SK-N-SH (cell line): ENCODE measurements at regions not wholly inside any gene's neighbourhood (a gene's known extent, or its start where the extent isn't known, plus 50 kb on each side); places are given as distances from the start of the nearest gene placed in this dataset.

Source experiments
- CTCF ChIA-PET: fragments of 300-600, 350-600 bp; formaldehyde crosslinking; extraction: SDS; loops from one replicate; lab custom pipeline; 2021; lab: Yijun Ruan, JAX
- POLR2A ChIA-PET: fragments of 350-600 bp; sonication (Branson Sonifier 250); formaldehyde crosslinking; extraction: SDS; loops from one replicate; lab custom pipeline; 2020; ENCODE audit warnings: antibody characterized with exemption, inconsistent platforms; lab: Yijun Ruan, JAX
- DNase-seq: peaks from one replicate; pipeline ENCODE4 v3.0.0; 2012
- H2AFZ ChIP-seq: fragments of 200-600 bp; sonication (generic); 2 replicates; pipeline ENCODE4 v1.8.1; 2016; ENCODE audit warnings: antibody characterized with exemption, mild to moderate bottlenecking, low read depth
- H3F3A ChIP-seq: fragments of 200-600 bp; sonication (generic); replicated peaks from 2 replicates; pipeline ENCODE3; 2016; ENCODE audit warnings: antibody characterized with exemption, mild to moderate bottlenecking; ENCODE audit not compliant: insufficient read depth
- H3K27ac ChIP-seq, 2 experiments: fragments of 200-500 bp in 1 of 2; fragments of 200-600 bp in 1 of 2; sonication (Bioruptor generic) in 1 of 2; sonication (generic), shearing (Covaris generic) in 1 of 2; 2 replicates each; pipeline versions ENCODE4 v1.5.1 to v1.6.1; 2014 to 2016; ENCODE audit warnings: low read depth in 2 of 2, inconsistent platforms in 1 of 2, low read length in 1 of 2, mild to moderate bottlenecking in 1 of 2, mixed read lengths in 1 of 2
- H3K27me3 ChIP-seq: fragments of 200-600 bp; sonication (generic), shearing (Covaris generic); 2 replicates; pipeline ENCODE4 v1.6.1; 2016; ENCODE audit warnings: mixed run types; ENCODE audit not compliant: insufficient read depth
- H3K36me3 ChIP-seq, 2 experiments: fragments of 200-500 bp in 1 of 2; fragments of 200-600 bp in 1 of 2; sonication (Bioruptor generic) in 1 of 2; sonication (generic) in 1 of 2; replicated peaks in 1 of 2; 2 replicates each; pipeline versions ENCODE3 to v1.5.1; 2014 to 2016; ENCODE audit warnings: low read length in 1 of 2, mild to moderate bottlenecking in 1 of 2; ENCODE audit not compliant: insufficient read depth in 2 of 2, control insufficient read depth in 1 of 2
- H3K4me1 ChIP-seq, 2 experiments: fragments of 200-500 bp in 1 of 2; fragments of 200-600 bp in 1 of 2; sonication (Bioruptor generic) in 1 of 2; sonication (generic), shearing (Covaris generic) in 1 of 2; 2 replicates each; pipeline versions ENCODE4 v1.5.1 to v1.6.1; 2014 to 2016; ENCODE audit warnings: low read depth in 1 of 2, low read length in 1 of 2, mixed run types in 1 of 2; ENCODE audit not compliant: insufficient read depth in 2 of 2, control insufficient read depth in 1 of 2
- H3K4me2 ChIP-seq: fragments of 200-600 bp; sonication (generic), shearing (Covaris generic); 2 replicates; pipeline ENCODE4 v1.6.1; 2017; ENCODE audit warnings: mixed run types
- H3K4me3 ChIP-seq, 2 experiments: fragments of 200-500 bp in 1 of 2; fragments of 200-600 bp in 1 of 2; sonication (Bioruptor generic) in 1 of 2; sonication (generic), shearing (Covaris generic) in 1 of 2; 2 replicates each; pipeline versions ENCODE4 v1.5.1 to v1.8.1; 2014 to 2016; ENCODE audit warnings: low read depth in 2 of 2, inconsistent platforms in 1 of 2, low read length in 1 of 2, mild to moderate bottlenecking in 1 of 2, mixed read lengths in 1 of 2, moderate library complexity in 1 of 2
- H3K79me2 ChIP-seq: fragments of 200-600 bp; sonication (generic); 2 replicates; pipeline ENCODE4 v1.8.1; 2017; ENCODE audit warnings: mild to moderate bottlenecking; ENCODE audit not compliant: insufficient read depth
- H3K9ac ChIP-seq: fragments of 200-600 bp; sonication (generic); 2 replicates; pipeline ENCODE4 v1.6.1; 2017; ENCODE audit warnings: mixed run types
- H3K9me2 ChIP-seq: fragments of 200-600 bp; sonication (generic); 2 replicates; pipeline ENCODE4 v1.6.1; 2017; ENCODE audit warnings: mixed run types
- H3K9me3 ChIP-seq: fragments of 200-600 bp; sonication (generic); 2 replicates; pipeline ENCODE4 v1.6.1; 2017; ENCODE audit warnings: mixed run types, mild to moderate bottlenecking, moderate library complexity
- H4K20me1 ChIP-seq: fragments of 200-600 bp; sonication (generic); 2 replicates; pipeline ENCODE4 v1.6.1; 2017; ENCODE audit warnings: mild to moderate bottlenecking, mixed run types; ENCODE audit not compliant: insufficient read depth
- CHD2 ChIP-seq: fragments of 150-350 bp; IDR thresholded peaks from 2 replicates; pipeline ENCODE4 v1.6.1; 2018; ENCODE audit warnings: low read length; ENCODE audit not compliant: partially characterized antibody
- ELF1 ChIP-seq: IDR thresholded peaks from 2 replicates; pipeline ENCODE4 v1.4.0; 2012
- EP300 ChIP-seq, 2 experiments: IDR thresholded peaks; 2 replicates each; pipeline versions ENCODE4 v1.4.0 to v1.6.1; 2012; ENCODE audit warnings: borderline replicate concordance in 1 of 2, low read depth in 1 of 2, low read length in 1 of 2
- EZH2phosphoT487 ChIP-seq: fragments of 200-600 bp; sonication (generic); IDR thresholded peaks from 2 replicates; pipeline ENCODE4 v1.6.1; 2017; ENCODE audit warnings: low read depth, mixed run types, mild to moderate bottlenecking, antibody characterized with exemption, moderate library complexity, borderline replicate concordance
- FOSL2 ChIP-seq: IDR thresholded peaks from 2 replicates; pipeline ENCODE4 v1.4.0; 2012; ENCODE audit warnings: low read depth, mild to moderate bottlenecking, moderate library complexity, borderline replicate concordance
- FOXM1 ChIP-seq: IDR thresholded peaks from 2 replicates; pipeline ENCODE4 v1.4.0; 2012; ENCODE audit warnings: low read depth, mild to moderate bottlenecking
- GABPA ChIP-seq: IDR thresholded peaks from 2 replicates; pipeline ENCODE4 v1.4.0; 2012; ENCODE audit warnings: low read depth, mild to moderate bottlenecking
- GATA2 ChIP-seq: sonication (generic); formaldehyde crosslinking; IDR thresholded peaks from 2 replicates; pipeline ENCODE4 v1.5.0; 2020; ENCODE audit warnings: mild to moderate bottlenecking, missing genetic modification reagents
- IRF3 ChIP-seq: fragments of 150-350 bp; IDR thresholded peaks from 2 replicates; pipeline ENCODE4 v1.6.1; 2016; ENCODE audit warnings: mild to moderate bottlenecking, low read depth, low read length
- JUND ChIP-seq: IDR thresholded peaks from 2 replicates; pipeline ENCODE4 v1.4.0; 2012
- MEF2A ChIP-seq: IDR thresholded peaks from 2 replicates; pipeline ENCODE4 v1.4.0; 2012; ENCODE audit warnings: low read depth, borderline replicate concordance
- NFIC ChIP-seq: IDR thresholded peaks from 2 replicates; pipeline ENCODE4 v1.4.0; 2012; ENCODE audit warnings: borderline replicate concordance
- NRF1 ChIP-seq: IDR thresholded peaks from 2 replicates; pipeline ENCODE4 v1.6.1; 2012; ENCODE audit warnings: low read depth, mild to moderate bottlenecking, low read length
- PBX3 ChIP-seq: IDR thresholded peaks from 2 replicates; pipeline ENCODE4; 2012
- POLR2AphosphoS5 ChIP-seq: IDR thresholded peaks from 2 replicates; pipeline ENCODE4 v1.6.1; 2012; ENCODE audit warnings: low read depth, low read length
- RAD21 ChIP-seq: IDR thresholded peaks from 2 replicates; pipeline ENCODE4 v1.6.1; 2012; ENCODE audit warnings: mild to moderate bottlenecking, low read length
- REST ChIP-seq: IDR thresholded peaks from 2 replicates; pipeline ENCODE4 v1.6.1; 2012; ENCODE audit warnings: mild to moderate bottlenecking, low read depth, low read length, moderate library complexity
- RFX5 ChIP-seq: IDR thresholded peaks from 2 replicates; pipeline ENCODE4 v1.6.1; 2012; ENCODE audit warnings: mild to moderate bottlenecking, improper control_type of control experiment, low read length
- RXRA ChIP-seq: IDR thresholded peaks from 2 replicates; pipeline ENCODE4 v1.4.0; 2012; ENCODE audit warnings: low read depth, mild to moderate bottlenecking, borderline replicate concordance
- SIN3A ChIP-seq: IDR thresholded peaks from 2 replicates; pipeline ENCODE4 v1.6.1; 2012; ENCODE audit warnings: low read depth, mild to moderate bottlenecking, low read length, moderate library complexity, borderline replicate concordance
- SMC3 ChIP-seq: IDR thresholded peaks from 2 replicates; pipeline ENCODE4 v1.6.1; 2012; ENCODE audit warnings: low read depth, low read length, improper control_type of control experiment
- TAF1 ChIP-seq: IDR thresholded peaks from 2 replicates; pipeline ENCODE4 v1.6.1; 2012; ENCODE audit warnings: low read depth, mild to moderate bottlenecking, low read length, moderate library complexity, borderline replicate concordance
- TCF12 ChIP-seq: IDR thresholded peaks from 2 replicates; pipeline ENCODE4 v1.4.0; 2012
- TEAD4 ChIP-seq: IDR thresholded peaks from 2 replicates; pipeline ENCODE4 v1.4.0; 2012; ENCODE audit warnings: mild to moderate bottlenecking, borderline replicate concordance; ENCODE audit not compliant: insufficient read depth
- USF2 ChIP-seq: fragments of 150-350 bp; IDR thresholded peaks from 2 replicates; pipeline ENCODE4 v1.6.1; 2017; ENCODE audit warnings: antibody characterized with exemption, low read length, low read depth, borderline replicate concordance
- YY1 ChIP-seq: IDR thresholded peaks from 2 replicates; pipeline ENCODE4 v1.4.0; 2012; ENCODE audit warnings: low read depth, mild to moderate bottlenecking
- WGBS: methylation state at CpG from one replicate; pipeline ENCODE4 v1.1.6; 2017; ENCODE audit warnings: low lambda C conversion rate; 5-methylcytosine and 5-hydroxymethylcytosine counted together

- CTCF ChIA-PET = no interaction called here
- H2AFZ ChIP-seq = no peak overlapping the region
These were observed 65.4 kb upstream of the NABP1 start for GRCh38 chr2:191612496-191612895.

More at GRCh38 chr2:191612496-191612895, 65.4 kb upstream of the NABP1 start:
- H3K27me3 ChIP-seq = no peaks in the 10 kb centered on the region
- H3K4me1 ChIP-seq = peaks cover 0 to 17% of the 10 kb centered on the region in 2 experiments; a peak in 3 of 4 replicates
- H3K9me2 ChIP-seq = no peaks in the 10 kb centered on the region
- no peaks in the 10 kb centered on the region for H4K20me1 ChIP-seq
- no peaks in the 10 kb centered on the region for H3K79me2 ChIP-seq
- 7% methylated on average over 1 of the region's 1 CpG for WGBS
- no peaks in the 10 kb centered on the region for H3K9me3 ChIP-seq
- peak overlapping the region; percentile 39 for H3K4me2 ChIP-seq
- peak overlapping the region; percentile 64 for H3K9ac ChIP-seq
- TF ChIP-seq EP300 (IDR thresholded peaks at IDR 0.05; ENCODE audit: borderline replicate concordance in 1 of 2, low read depth in 1 of 2, low read length in 1 of 2) (peak; percentile 9 to 88; a peak in 1 of 4 replicates), TAF1 (no peak), YY1 (no peak), REST (no peak), RXRA (peak; percentile 30; the same call in 1 of the 2 replicates), TEAD4 (peak; percentile 82), NRF1 (no peak), USF2 (no peak), CHD2 (no peak), MEF2A (peak; percentile 96), TCF12 (peak; percentile 79), PBX3 (peak; percentile 89), EZH2phosphoT487 (no peak), SMC3 (no peak), FOSL2 (peak; percentile 92), FOXM1 (peak; percentile 73; the same call in 1 of the 2 replicates), ELF1 (peak; percentile 36; the same call in 1 of the 2 replicates), GABPA (no peak), POLR2AphosphoS5 (peak; percentile 44; the same call in 1 of the 2 replicates), JUND (peak; percentile 91), RAD21 (no peak), IRF3 (no peak), RFX5 (no peak), GATA2 (CRISPR knock-in tag) (no peak), SIN3A (no peak), NFIC (peak; percentile 75; the same call in 1 of the 2 replicates)
- TF ChIP-seq, all 33 proteins: peak for 12
- no peak overlapping the region for H3K4me3 ChIP-seq
- peak overlapping the region in 1 of 2 experiments; percentile 94; a peak in 3 of 4 replicates for H3K27ac ChIP-seq
- H3K36me3 ChIP-seq = no peaks in the 10 kb centered on the region
- H3F3A ChIP-seq = peaks cover 22% of the 10 kb centered on the region
- DNase-seq = no peak
- POLR2A ChIA-PET = no interaction called here
